Sigmoid colon (tissue), 3 donors: ENCODE measurements at regions not wholly inside any gene's neighbourhood (a gene's known extent, or its start where the extent isn't known, plus 50 kb on each side); places are given as distances from the start of the nearest gene placed in this dataset.
"Not testable (repeated sequence)": the region's sequence is repeated elsewhere in the genome, so short reads cannot be mapped to it uniquely, and the experiment has no call there.

Experiments used
- CTCF ChIP-seq, 4 experiments: fragments of 450-650 bp in 3 of 4; fragments of 200-600 bp in 1 of 4; IDR thresholded peaks; one replicate each; pipeline ENCODE4 v1.5.1; 2016 to 2019; ENCODE audit warnings: antibody characterized with exemption in 4 of 4, mild to moderate bottlenecking in 3 of 4, moderate library complexity in 2 of 4
- POLR2A ChIP-seq, 2 donors: fragments of 450-650 bp; IDR thresholded peaks; one replicate each; pipeline ENCODE4 v1.6.1; 2016; ENCODE audit warnings: antibody characterized with exemption in 2 of 2, mild to moderate bottlenecking in 2 of 2, moderate library complexity in 2 of 2

GRCh38 chr10:46717264-46717663 is 138.3 kb downstream of the SYT15 start:
- not testable (repeated sequence) for TF ChIP-seq POLR2A, CTCF (IDR thresholded peaks at IDR 0.05)
